Activated CD4-positive, alpha-beta T cell treated with anti-CD3 and anti-CD28 coated beads, Interleukin-2, Interleukin-4, amounts not matched to agents 100 ng/mL and 50 ng/mL, durations not matched to agents 16 hours and 8 hours (primary cell): ENCODE measurements at regions not wholly inside any gene's neighbourhood (a gene's known extent, or its start where the extent isn't known, plus 50 kb on each side); places are given as distances from the start of the nearest gene placed in this dataset.
"Not testable (repeated sequence)": the region's sequence is repeated elsewhere in the genome, so short reads cannot be mapped to it uniquely, and the experiment has no call there.

Source experiments
- DNase-seq: peaks from one replicate; pipeline ENCODE4 v3.0.0-alpha.2; 2020; ENCODE audit warnings: low spot score

DNA sequence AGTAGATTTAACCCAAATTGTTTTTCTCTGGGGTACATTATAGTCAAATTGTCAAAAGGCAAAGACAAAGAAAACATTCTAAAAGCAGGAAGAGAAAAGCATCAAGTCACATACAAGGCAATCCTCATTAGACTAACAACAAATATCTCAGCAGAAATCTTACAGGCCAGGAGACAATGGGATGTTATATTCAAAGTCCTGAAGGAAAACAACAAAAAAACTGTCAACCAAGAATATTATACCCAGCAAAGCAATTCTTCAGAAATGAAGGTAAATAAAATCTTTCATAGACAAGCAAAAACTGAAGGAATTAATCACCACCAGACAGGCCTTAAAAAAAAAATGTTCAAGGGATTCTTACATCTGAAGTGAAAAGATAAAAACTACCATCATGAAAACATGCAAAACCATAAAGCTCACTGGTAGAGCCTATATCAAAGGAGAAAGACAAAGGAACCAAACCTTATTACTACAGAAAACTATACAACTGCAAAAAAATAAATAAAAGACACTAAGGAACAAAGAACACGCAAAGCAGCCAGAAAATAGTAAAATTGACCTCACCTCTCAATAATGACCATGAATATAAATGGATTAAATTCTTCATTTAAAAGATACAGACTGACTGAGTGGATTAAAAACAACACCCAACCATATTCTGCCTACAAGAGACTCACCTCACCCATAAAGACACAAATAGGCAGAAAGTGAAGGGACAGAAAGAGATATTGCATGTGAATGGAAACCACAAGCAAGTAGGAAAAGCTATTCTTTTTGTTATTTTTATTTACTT lies 113.8 kb upstream of the ZC3H11B start:
- DNase-seq: no peak

DNA sequence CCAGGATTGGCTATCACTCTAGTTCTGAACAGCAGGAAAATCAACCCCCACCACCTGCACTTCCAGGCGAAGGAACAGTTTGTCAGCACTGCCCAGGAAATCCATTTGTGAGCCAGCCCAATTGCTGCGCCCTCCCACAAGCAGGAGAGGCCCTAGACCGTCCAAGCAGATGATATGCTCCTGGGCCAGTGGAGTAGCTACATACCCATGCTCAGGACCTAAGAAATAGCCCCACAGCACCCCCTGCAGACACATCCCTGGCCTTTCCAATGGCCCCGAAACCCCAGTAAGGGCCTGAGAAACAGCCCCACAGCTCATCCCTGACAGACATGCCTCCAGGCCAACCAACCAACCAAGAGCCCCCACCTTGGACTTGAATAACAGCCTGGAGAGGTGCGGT lies 111.5 kb upstream of the ZC3H11B start:
- no peak for DNase-seq

DNA sequence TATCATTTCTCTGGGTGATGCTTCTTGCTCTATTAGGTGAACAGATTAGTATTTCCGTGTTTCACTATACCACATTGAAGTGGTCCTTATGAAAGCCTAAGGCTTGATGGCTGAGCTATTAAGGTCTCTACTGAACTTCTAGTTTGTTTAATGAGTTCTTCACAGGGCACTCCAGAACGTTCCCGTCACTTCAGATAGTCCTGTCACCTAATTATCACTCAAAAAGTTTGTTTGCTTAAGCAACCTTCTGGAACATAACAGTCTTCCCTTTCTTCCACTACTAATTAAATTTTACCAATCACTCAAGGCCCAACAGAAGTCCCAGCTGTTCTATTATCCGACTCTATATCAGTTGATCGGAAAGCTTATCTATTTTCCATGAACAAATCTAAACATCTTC lies 104.6 kb upstream of the ZC3H11B start:
- DNase-seq: no peak

DNA sequence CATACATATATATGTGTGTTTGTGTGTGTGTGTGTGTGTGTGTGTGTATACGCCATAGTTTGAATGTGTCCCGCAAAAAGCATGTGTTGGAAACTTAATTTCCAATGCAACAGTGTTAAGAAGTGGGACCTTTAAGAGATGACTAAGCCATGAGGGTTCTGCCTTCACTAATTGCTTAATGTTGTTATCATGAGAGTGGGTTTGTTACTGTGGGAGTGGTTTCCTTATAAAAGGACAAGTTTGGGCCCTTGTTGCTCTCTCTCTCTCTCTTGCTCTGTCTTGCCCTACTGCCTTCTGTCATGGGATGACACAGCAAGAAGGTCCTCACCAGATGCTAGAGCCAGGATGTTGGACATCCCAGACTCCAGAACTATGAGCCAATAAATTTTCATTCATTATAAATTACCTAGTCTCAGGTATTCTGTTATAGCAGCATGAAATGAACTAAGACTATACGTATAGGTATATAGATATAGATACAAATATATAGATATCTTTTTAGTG lies 103.8 kb upstream of the ZC3H11B start:
- DNase-seq: no peak

DNA sequence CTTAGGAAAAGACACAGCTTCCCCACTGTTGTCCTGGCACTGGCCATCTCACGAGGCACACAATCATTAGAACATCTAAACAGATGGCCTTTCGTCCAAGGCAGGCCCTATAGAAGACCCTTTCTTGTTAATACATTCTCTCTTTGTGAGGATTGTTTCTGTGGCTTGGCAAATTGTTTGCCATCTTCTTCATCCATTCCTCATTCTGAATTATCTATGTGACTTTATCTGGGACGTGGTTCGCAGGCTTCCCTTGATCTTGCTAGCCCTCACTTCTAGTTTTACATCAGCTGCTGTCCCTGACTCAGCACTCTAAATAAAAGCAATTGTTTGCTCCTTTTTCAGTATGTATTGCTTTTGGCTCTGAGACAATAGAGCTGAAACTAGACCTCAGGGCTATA lies 101.1 kb upstream of the ZC3H11B start:
- no peak for DNase-seq

DNA sequence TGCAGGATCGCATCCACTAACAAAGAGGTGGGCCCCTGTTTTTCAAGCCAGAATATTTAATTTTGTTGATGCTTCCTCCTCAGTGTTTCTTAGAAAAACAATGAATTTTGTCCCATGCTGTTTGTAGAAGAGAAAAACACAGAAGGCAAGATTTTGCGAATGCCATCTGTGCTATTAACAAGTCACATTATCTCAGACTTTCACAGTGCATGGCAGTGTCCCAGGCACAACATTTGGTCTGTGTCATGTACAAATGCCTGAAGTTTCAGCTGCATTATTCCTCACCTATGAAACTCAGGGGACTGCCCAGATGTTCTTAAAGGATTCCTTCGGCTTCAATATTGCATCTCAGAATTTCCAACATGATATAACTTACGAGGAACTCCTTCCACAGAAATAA lies 99.6 kb upstream of the ZC3H11B start:
- no peak for DNase-seq

DNA sequence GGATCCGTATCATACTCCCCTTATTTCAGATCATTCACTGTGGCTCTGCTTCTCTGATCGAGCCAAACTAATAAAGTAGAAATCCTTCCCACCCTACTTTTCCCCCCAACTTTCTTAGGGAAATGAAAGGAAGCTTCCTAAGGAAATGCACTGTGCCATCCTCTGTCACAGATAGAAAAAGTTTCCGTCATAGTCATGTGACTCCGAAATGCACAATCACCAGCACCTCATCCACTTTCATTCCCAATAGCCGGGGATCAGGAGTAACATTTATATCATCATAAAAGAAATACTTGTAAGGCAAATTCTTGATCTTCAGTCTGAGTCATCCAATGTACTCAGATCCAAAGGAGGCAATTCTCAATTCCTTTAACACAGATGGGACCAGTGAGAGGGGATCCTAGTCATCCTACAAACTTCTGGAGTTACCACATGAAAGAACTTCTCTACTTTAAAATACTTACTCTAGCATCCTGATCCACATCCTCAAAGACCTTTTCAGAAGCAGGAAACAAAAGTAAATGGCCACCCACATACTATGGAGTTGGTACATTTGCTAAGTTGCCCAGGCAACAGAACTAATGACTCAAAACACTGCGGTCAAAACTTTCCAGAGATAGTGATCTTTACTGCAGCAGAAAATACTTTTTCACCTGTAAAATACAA lies 97.8 kb upstream of the ZC3H11B start:
- DNase-seq: peak; percentile 31

DNA sequence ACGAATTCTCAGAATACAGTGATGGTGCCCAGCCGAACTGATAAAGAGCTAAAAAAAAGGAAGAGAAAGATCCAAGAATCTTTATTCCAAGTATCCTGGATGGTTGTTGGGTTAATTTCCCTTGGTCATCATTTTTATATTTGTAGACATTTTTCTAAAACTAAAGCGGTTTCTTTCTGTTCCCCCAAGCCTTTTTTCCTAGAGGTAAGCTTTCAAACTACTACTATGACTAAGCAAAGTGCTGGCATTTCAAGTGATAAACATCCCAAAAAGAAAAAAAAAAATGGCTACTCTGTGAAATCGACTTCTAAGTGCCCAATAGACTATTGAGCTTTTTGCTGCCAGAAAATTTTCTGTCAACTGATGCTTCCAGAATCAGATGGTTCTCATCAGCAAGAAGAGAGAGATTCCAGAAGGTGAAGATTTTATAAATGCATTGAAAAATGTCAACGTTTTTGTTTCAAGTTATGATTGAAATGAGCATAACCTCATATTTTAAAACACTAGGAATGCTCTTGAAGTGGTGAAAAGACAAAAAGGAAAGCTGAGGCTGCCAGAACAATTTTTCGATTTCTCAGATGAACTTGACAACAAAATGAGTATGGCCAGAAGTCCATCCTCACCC lies 96.1 kb upstream of the ZC3H11B start:
- no peak for DNase-seq

DNA sequence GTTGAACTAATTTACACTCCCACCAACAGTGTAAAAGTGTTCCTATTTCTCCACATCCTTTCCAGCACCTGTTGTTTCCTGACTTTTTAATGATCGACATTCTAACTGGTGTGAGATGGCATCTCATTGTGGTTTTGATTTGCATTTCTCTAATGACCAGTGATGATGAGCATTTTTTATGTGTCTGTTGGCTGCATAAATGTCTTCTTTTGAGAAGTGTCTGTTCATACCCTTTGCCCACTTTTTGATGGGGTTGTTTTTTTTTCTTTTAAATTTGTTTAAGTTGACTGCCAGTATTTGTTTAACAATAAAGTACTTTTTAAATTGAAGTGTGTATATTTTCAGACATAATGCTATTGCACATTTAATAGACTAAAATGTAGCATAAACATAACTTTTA lies 95.0 kb upstream of the ZC3H11B start:
- not testable (repeated sequence) for DNase-seq

DNA sequence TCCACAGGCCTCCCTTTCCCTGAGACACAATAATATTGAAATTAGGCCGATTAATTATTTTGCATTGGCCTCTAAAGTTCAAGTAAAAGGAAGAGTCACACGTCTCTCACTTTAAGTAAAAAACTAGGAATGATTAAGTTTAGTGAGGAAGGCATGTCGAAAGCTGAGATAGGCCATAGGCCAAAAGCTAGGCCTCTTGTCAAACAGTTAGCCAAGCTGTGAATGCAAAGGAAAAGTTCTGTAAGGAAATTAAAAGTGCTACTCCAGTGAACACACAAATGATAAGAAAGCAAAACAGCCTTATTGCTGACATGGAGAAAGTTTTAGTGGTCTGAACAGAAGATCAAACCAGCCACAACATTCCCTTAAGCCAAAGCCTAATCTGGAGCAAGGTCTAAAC lies 91.4 kb upstream of the ZC3H11B start:
- DNase-seq: not testable (repeated sequence)

DNA sequence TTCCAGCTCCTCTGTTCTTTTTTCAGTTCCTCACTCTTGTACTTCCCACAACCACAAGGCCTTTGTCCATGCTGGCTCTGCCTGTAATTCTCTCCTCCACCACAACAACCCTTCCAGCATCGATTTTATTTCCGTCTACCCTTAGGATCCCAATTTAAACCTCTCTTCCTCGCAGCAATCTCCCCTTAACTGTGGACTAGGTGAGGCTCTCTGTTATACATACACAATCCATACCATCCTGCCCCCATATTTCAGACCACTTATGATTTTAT lies 90.4 kb upstream of the ZC3H11B start:
- no peak for DNase-seq

DNA sequence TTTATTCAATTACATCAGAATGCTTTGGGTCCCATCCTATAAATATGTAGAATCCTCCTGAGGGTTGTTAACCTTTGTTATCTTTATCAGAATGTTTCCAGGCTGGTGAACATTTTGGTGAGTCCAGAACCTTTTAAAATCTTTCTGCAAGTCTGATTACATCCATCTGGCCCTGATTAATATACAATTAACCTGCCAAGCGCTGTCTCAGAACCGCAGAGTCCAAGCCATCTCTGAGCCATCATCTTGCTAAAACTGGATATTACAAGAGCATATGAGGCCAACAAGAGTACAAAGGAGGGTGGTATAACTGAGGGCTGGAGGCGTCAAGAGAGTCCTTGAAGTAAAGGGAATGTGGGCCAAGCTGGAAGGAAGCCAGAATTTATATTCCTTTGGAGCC lies 88.6 kb upstream of the ZC3H11B start:
- no peak for DNase-seq

DNA sequence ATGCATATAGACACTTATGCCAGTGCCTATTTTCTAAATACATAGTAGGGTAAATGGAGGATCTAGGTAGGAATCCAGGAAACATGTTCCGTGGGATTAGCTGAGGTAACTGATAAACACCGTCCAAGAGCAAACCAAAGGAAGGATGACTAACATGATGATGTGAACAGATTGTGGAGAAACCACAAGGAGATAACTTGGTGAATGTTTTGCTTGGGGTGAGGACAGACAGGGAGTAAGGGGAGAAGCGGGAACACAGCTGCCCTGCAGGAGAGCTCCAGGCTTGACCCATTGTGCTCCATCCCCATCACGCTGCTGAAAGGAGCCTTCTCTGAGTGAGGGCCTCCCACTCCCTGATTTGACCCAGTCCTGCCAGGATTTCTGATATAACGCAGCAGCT lies 87.0 kb upstream of the ZC3H11B start:
- DNase-seq: no peak

DNA sequence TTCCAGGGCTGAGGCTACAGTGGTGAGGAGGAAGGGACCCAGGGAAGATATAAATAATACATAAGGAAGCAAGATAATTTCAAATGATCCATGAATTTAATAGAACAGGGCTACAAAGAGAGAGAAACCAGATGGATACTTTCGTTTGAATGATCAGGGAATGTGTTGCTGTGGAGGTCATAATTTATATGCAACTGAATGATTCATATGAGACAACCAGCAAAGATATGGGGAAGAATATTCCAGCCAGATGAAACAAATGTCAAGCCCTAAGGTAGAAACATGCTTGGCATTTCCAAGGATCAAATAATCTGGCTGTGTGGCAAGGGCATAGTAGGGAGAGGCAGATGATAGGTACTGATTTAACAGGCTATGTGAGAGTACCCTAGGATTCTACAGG lies 84.8 kb upstream of the ZC3H11B start:
- DNase-seq: no peak

DNA sequence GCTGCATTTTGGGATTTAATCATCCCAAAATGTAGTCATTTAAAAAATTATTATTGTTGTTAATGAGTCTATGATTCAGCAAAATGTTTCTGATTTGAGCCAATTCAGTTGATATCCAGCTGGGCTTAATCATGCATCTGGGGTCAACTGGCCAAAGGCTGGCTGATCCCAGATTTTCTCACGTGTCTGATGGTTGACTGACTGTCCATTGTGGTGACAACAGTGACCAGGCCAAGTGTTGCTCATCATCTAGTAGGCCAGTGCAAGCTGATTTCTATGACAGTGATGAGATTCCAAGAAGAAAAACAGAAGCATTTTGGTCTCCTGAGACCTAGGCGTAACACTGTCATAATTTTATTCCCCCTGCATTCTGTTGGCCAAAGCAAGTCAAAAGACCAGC lies 80.1 kb upstream of the ZC3H11B start:
- DNase-seq: no peak

DNA sequence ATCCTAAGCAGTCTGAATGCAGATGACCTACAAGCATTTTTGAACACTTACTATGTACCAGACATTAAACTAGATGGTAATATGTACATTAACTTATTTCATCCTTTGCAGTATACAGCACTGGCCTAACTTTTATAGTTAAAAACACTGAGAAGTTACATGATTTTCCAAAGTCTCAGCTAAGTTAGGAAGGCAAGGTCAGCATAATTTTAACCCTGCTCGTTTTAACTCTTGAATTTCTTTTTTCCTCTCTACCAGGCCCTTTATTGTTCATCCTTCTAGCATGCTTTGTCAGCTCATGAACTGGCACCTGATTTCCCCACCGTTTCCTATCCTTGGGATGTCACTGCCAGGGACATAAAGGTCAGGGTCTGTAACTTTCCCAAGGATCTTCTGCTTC lies 76.9 kb upstream of the ZC3H11B start:
- DNase-seq: no peak

DNA sequence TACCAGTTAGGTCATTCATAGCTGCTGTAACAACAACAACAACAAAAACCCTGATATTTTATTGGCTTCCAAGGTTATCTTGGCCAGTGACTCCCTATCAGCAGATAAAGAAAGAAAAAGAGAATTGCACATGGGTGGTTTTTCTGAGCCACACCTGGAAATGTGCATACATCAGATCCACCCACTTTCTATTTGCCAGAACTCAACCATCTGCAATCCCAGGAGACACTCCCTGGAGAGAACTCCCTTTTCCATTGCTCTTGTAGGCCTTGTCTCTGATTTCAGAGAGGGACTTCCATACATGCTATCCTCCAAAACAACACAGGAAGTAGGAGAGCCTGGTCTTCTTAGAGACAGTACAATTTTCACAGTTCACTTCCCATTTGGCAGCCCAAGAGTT lies 74.9 kb upstream of the ZC3H11B start:
- no peak for DNase-seq

DNA sequence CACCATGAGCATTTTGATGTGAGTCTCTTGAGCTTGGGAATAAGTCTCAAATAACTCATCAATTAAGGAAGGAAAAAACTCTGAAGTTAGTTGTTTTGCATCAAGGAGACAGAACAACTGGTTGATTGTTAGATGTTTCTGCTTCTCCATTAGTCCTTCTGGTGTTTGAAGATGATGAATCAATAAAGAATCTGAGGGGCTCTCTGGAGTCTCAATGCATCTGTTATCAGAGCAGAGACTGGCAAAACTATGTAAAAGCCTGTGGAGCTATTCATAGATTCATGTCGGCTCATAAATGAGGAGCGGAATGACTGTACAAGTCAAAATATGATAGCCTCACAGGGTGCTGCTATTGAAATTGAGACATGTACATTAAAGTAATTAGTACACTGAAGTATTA lies 73.3 kb upstream of the ZC3H11B start:
- no peak for DNase-seq

DNA sequence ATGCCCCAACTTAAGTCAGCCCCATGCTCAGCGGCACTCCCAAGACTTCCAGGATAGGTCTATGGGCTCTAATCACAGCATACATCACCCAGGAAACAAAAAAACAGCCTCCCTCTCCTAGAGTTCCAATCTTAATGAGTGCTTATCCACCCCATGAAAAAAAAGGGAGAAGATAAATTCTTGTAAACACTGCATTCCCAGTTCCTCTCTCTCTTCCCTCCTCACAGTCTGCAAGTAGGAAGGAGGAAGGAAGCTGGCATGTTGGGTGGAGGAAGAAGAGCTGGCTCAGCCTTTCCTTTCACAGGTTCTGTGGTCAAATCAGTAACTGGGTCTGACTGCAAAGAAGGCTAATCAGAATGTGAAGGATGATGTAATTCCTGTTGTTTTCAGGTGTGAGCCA lies 69.9 kb upstream of the ZC3H11B start:
- DNase-seq: no peak

DNA sequence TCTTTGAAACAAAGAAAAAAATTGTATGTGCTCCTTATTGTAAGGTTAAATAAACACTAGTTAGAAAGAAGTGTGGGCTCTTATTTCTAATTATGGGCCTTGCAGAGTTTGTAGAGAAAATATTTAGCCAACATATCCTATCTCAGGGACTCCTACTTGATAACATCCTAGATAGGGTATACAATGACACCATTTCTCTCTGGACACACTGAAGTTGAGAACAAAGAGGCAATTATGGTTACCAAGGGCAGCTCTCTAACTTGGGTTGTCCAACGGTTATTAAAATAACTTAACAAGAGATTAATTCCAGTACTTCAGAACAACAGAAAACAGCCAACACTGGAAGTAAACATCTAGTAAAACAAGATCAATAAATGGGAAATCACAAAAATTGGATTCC lies 69.0 kb upstream of the ZC3H11B start:
- DNase-seq: no peak

DNA sequence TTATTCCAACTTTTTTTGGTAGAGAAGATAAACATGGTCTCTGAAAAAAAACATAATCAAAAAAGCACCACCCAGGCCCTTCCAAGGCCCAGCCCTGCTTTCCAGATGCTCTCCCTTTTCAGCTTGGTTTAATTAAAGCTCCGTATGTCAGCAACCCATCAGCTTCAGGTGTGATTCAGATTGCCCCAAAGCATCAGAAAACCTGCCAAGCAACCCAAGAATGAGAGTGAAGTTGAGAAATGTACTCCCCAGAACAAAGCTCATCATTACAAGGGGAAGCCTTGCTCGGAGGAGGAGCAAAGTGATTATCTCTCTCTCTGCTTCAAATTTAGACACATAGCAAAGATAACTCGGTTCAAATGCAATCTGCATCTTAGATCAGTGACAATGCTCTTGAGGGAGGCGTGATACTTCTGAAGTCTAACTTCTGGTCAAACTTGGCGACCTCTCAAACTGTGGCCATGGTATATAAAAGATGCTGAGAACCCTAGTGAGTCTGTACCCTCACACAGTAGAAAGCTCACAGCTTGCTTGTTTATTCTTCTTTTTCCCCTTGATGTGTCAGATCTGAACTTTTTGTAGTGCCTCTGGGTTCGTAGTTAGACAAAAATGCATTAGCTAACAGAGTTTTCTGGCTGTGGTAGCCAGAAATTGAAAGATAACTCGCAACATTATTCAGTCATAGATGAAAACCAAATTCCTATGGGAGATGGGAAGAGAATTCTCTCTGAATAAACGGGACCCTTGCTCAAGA lies 63.3 kb upstream of the ZC3H11B start:
- DNase-seq: no peak

DNA sequence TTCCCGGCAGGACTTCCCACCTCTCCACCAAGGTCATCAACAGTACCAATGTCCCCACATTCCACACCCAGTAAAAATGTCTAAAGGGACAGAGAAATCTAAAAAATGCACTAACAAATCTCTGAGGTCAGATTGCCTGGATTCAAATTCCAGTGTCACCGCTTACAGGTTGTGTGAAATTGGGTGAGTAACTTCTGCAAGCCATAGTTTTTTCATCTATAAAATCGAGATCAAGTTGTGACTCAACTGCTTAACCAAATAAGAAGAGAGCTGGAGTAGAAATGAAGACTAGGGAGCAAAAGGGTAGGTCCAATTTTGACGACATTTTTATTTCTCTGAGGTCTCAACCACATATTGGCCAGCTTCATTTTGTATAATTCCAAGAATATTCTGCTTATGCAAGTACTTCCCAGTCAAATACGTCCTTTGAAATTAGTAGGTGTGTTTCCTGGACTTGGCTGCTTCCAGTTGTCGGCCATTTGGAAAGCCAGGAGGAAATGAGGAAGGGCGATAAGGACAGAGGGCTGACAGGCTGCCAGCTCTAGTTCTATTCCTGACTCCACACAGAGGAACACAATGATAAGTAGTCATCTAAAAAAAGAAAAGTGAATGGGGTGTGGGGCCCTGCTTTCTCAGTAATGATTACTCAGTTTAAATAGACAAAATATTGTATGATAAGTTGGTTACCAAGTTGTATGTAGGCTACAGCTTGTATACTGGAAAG lies 57.7 kb upstream of the ZC3H11B start:
- no peak for DNase-seq
